OCI-LY1 (cell line): ENCODE measurements at regions not wholly inside any gene's neighbourhood (a gene's known extent, or its start where the extent isn't known, plus 50 kb on each side); places are given as distances from the start of the nearest gene placed in this dataset.

Experiments used
- H2AFZ ChIP-seq: fragments of 200-600 bp; sonication (generic), shearing (Covaris generic); 2 replicates; pipeline ENCODE4 v1.6.0; 2014; ENCODE audit warnings: antibody characterized with exemption, mild to moderate bottlenecking, low read length
- H3F3A ChIP-seq: fragments of 200-600 bp; sonication (generic), shearing (Covaris generic); 2 replicates; pipeline ENCODE4 v1.6.0; 2014; ENCODE audit warnings: mild to moderate bottlenecking, antibody characterized with exemption, low read length, moderate library complexity; ENCODE audit not compliant: insufficient read depth
- H3K27ac ChIP-seq: fragments of 200-600 bp; sonication (generic); 2 replicates; pipeline ENCODE4 v1.5.1; 2014; ENCODE audit warnings: low read length, mixed run types, mild to moderate bottlenecking, low read depth; ENCODE audit not compliant: poor library complexity, severe bottlenecking
- H3K27me3 ChIP-seq: fragments of 200-600 bp; sonication (generic); 2 replicates; pipeline ENCODE4 v1.6.0; 2014; ENCODE audit warnings: antibody characterized with exemption, mild to moderate bottlenecking, low read length, moderate library complexity; ENCODE audit not compliant: insufficient read depth
- H3K36me3 ChIP-seq: fragments of 200-600 bp; sonication (generic); 2 replicates; pipeline ENCODE4 v1.6.1; 2014; ENCODE audit warnings: mild to moderate bottlenecking, antibody characterized with exemption, low read length, moderate library complexity, mixed read lengths; ENCODE audit not compliant: insufficient read depth
- H3K4me1 ChIP-seq: fragments of 200-600 bp; sonication (generic); 2 replicates; pipeline ENCODE4 v1.5.1; 2014; ENCODE audit warnings: mild to moderate bottlenecking, low read length, moderate library complexity; ENCODE audit not compliant: insufficient read depth, severe bottlenecking
- H3K4me2 ChIP-seq: fragments of 200-600 bp; sonication (generic), shearing (Covaris generic); 2 replicates; pipeline ENCODE4 v1.6.1; 2014; ENCODE audit warnings: low read length
- H3K4me3 ChIP-seq: fragments of 200-600 bp; sonication (generic); 2 replicates; pipeline ENCODE4 v1.5.1; 2014; ENCODE audit warnings: low read length, low read depth, mild to moderate bottlenecking, mixed read lengths; ENCODE audit not compliant: poor library complexity, severe bottlenecking
- H3K79me2 ChIP-seq: fragments of 200-600 bp; shearing (Covaris generic); 2 replicates; pipeline ENCODE4 v1.6.1; 2016; ENCODE audit warnings: mixed run types, low read length, mixed read lengths; ENCODE audit not compliant: insufficient read depth
- H3K9ac ChIP-seq: fragments of 200-600 bp; sonication (generic), shearing (Covaris generic); 2 replicates; pipeline ENCODE4 v1.6.1; 2014; ENCODE audit warnings: mild to moderate bottlenecking, low read length, mixed read lengths
- H3K9me2 ChIP-seq: fragments of 200-600 bp; sonication (generic), shearing (Covaris generic); 2 replicates; pipeline ENCODE4 v1.6.1; 2014; ENCODE audit warnings: low read depth, mild to moderate bottlenecking, low read length, mixed read lengths
- H3K9me3 ChIP-seq: fragments of 200-600 bp; shearing (Covaris generic); 2 replicates; pipeline ENCODE4 v1.6.1; 2014; ENCODE audit warnings: low read length, mixed read lengths
- H4K20me1 ChIP-seq: fragments of 200-600 bp; sonication (generic), shearing (Covaris generic); 2 replicates; pipeline ENCODE4 v1.6.0; 2016; ENCODE audit warnings: mild to moderate bottlenecking, low read length; ENCODE audit not compliant: insufficient read depth
- CTCF ChIP-seq: fragments of 200-600 bp; sonication (generic), shearing (Covaris generic); IDR thresholded peaks from 2 replicates; pipeline ENCODE4 v1.5.1; 2017; ENCODE audit warnings: mild to moderate bottlenecking, antibody characterized with exemption, low read length, moderate library complexity, mixed read lengths
- EZH2 ChIP-seq: fragments of 200-600 bp; sonication (generic), shearing (Covaris generic); IDR thresholded peaks from 2 replicates; pipeline ENCODE4 v1.8.0; 2017; ENCODE audit warnings: borderline replicate concordance, mixed run types, mild to moderate bottlenecking, antibody characterized with exemption, low read length, moderate library complexity, mixed read lengths

GRCh38 chr1:191700922-191701321 is 457.3 kb upstream of the RGS18 start:
- Histone ChIP-seq H3K9me2 (no peaks in the 10 kb centered on the region), H2AFZ (no peak overlapping the region), H3F3A (no peaks in the 10 kb centered on the region), H3K27ac (no peak overlapping the region), H3K4me3 (no peak overlapping the region), H4K20me1 (no peaks in the 10 kb centered on the region), H3K9me3 (no peaks in the 10 kb centered on the region), H3K36me3 (no peaks in the 10 kb centered on the region), H3K9ac (no peak overlapping the region), H3K27me3 (no peaks in the 10 kb centered on the region), H3K79me2 (no peaks in the 10 kb centered on the region), H3K4me1 (no peaks in the 10 kb centered on the region), H3K4me2 (no peak overlapping the region)
- no peak for TF ChIP-seq CTCF
- TF ChIP-seq EZH2: no peak

DNA sequence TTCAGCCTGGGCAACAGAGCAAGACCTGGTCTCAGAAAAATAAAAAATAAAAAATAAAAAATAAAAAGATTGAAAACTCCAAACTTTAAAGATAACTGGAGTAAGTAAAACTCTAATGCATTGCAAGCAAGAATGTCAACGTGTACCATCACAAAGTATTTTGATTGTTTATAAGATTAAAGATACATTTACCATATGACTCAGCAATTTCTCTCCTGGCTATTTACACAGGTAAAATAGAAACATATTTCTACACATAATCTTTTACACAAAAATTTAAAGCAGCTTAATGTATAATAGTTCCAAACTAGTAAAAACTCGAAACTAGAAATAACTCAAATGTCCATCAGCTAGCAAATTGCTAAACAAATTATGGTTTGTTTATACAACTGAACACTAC is 456.1 kb upstream of the RGS18 start:
- Histone ChIP-seq H3K9me2 (no peaks in the 10 kb centered on the region), H3K4me2 (no peak overlapping the region), H3K4me1 (no peaks in the 10 kb centered on the region), H3K27ac (no peak overlapping the region), H3K4me3 (no peak overlapping the region), H3K27me3 (no peaks in the 10 kb centered on the region), H2AFZ (no peak overlapping the region), H3K36me3 (no peaks in the 10 kb centered on the region), H3K79me2 (no peaks in the 10 kb centered on the region), H3K9me3 (no peaks in the 10 kb centered on the region), H3F3A (no peaks in the 10 kb centered on the region), H4K20me1 (no peaks in the 10 kb centered on the region), H3K9ac (no peak overlapping the region)
- TF ChIP-seq EZH2 (no peak), CTCF (no peak)

GRCh38 chr1:191707288-191707687 is 451.0 kb upstream of the RGS18 start:
- no peaks in the 10 kb centered on the region for H3K9me3 ChIP-seq
- H3K27me3 ChIP-seq: no peaks in the 10 kb centered on the region
- no peak overlapping the region for H3K27ac ChIP-seq
- no peaks in the 10 kb centered on the region for H3K79me2 ChIP-seq
- no peak overlapping the region for H2AFZ ChIP-seq
- H3F3A ChIP-seq: no peaks in the 10 kb centered on the region
- H3K9ac ChIP-seq: no peak overlapping the region
- H3K4me2 ChIP-seq: no peak overlapping the region
- no peaks in the 10 kb centered on the region for H4K20me1 ChIP-seq
- no peaks in the 10 kb centered on the region for H3K4me1 ChIP-seq
- H3K9me2 ChIP-seq: no peaks in the 10 kb centered on the region
- H3K4me3 ChIP-seq: no peak overlapping the region
- no peaks in the 10 kb centered on the region for H3K36me3 ChIP-seq
- TF ChIP-seq EZH2 (no peak), CTCF (no peak)
